ENCODE measurements at regions not wholly inside any gene's neighbourhood (a gene's known extent, or its start where the extent isn't known, plus 50 kb on each side); places are given as distances from the start of the nearest gene placed in this dataset.

GRCh38 chr11:95717314-95717713 is 72.3 kb downstream of the FAM76B start:
- ATAC-seq, result no peak
- intact Hi-C loops (cut with DNase I), result no loop called here

GRCh38 chr11:95716266-95716665 is 73.3 kb downstream of the FAM76B start:
- no peaks in the 10 kb centered on the region for H3K27me3 ChIP-seq

More at GRCh38 chr11:95717314-95717713, 72.3 kb downstream of the FAM76B start:
- Histone ChIP-seq H3K27ac (no peak overlapping the region), H3K9me3 (no peaks in the 10 kb centered on the region), H3K27me3 (no peaks in the 10 kb centered on the region), H3K4me1 (no peaks in the 10 kb centered on the region), H3K4me3 (no peak overlapping the region), H3K36me3 (no peaks in the 10 kb centered on the region)
- TF ChIP-seq CTCF (IDR thresholded peaks at IDR 0.05), result no peak
- no peak for TF ChIP-seq POLR2A (IDR thresholded peaks at IDR 0.05)
- no peak for DNase-seq
- WGBS (ENCODE audit: insufficient coverage, low coverage, low lambda C conversion rate, missing lambda C conversion rate), result 38% methylated on average over 1 of the region's 1 CpG

GRCh38 chr11:95715777-95716241 is 73.8 kb downstream of the FAM76B start:
- Histone ChIP-seq H3K9me3 (no peaks in the 10 kb centered on the region), H3K4me1 (no peaks in the 10 kb centered on the region), H3K27me3 (no peaks in the 10 kb centered on the region), H3K36me3 (no peaks in the 10 kb centered on the region), H3K27ac (no peak overlapping the region), H3K4me3 (no peak overlapping the region)
- no peak for DNase-seq
- WGBS (ENCODE audit: insufficient coverage, low coverage, low lambda C conversion rate, missing lambda C conversion rate), result 28% methylated on average over 2 of the region's 2 CpGs
- ATAC-seq, result peak in 2 of 4 donors; percentile 55 to 67
- no peak for TF ChIP-seq POLR2A (IDR thresholded peaks at IDR 0.05)
- TF ChIP-seq CTCF (IDR thresholded peaks at IDR 0.05), result no peak
- intact Hi-C loops (cut with DNase I), result no loop called here

More at GRCh38 chr11:95716266-95716665, 73.3 kb downstream of the FAM76B start:
- no peaks in the 10 kb centered on the region for H3K9me3 ChIP-seq
- DNase-seq (no peak), ATAC-seq (no peak)
- no peak overlapping the region for H3K4me3 ChIP-seq
- whole genome bisulfite sequencing (ENCODE audit: insufficient coverage, low coverage, low lambda C conversion rate, missing lambda C conversion rate), result 77% methylated on average over 3 of the region's 3 CpGs
- no peaks in the 10 kb centered on the region for H3K36me3 ChIP-seq
- TF ChIP-seq CTCF (IDR thresholded peaks at IDR 0.05), result no peak
- no peak for TF ChIP-seq POLR2A (IDR thresholded peaks at IDR 0.05)
- no peak overlapping the region for H3K27ac ChIP-seq
- H3K4me1 ChIP-seq, result no peaks in the 10 kb centered on the region
- intact Hi-C loops (cut with DNase I), result no loop called here

- Histone ChIP-seq H3K27ac (no peak overlapping the region), H3K4me1 (no peaks in the 10 kb centered on the region), H3K9me3 (no peaks in the 10 kb centered on the region), H3K27me3 (no peaks in the 10 kb centered on the region), H3K4me3 (no peak overlapping the region), H3K36me3 (no peaks in the 10 kb centered on the region)
- TF ChIP-seq CTCF (IDR thresholded peaks at IDR 0.05) (no peak), POLR2A (IDR thresholded peaks at IDR 0.05) (no peak)
- no peak for DNase-seq
- no peak for ATAC-seq
- WGBS (ENCODE audit: insufficient coverage, low coverage, low lambda C conversion rate, missing lambda C conversion rate), result 65% methylated on average over 5 of the region's 5 CpGs
- intact Hi-C loops (cut with DNase I), result no loop called here
Observed at GRCh38 chr11:95714843-95715776, 74.5 kb downstream of the FAM76B start.

Data from right lobe of liver (tissue), 6 donors.